ENCODE measurements at regions not wholly inside any gene's neighbourhood (a gene's known extent, or its start where the extent isn't known, plus 50 kb on each side); places are given as distances from the start of the nearest gene placed in this dataset.

GRCh38 chr22:49373289-49373666, 454.4 kb downstream of the BRD1 start:
- ChIA-PET POLR2A (no interaction called here), CTCF (no interaction called here)
- H3K27me3 Mint-ChIP-seq, result peaks cover 6% of the 10 kb centered on the region
- no peak overlapping the region for H2AFZ ChIP-seq (ENCODE audit: insufficient read depth, low read depth, low read length, poor library complexity, severe bottlenecking)
- H3K4me2 ChIP-seq (replicated peaks; ENCODE audit: low read depth, low read length, poor library complexity, severe bottlenecking), result no peak overlapping the region
- no peaks in the 10 kb centered on the region for H3K4me1 Mint-ChIP-seq
- H3K9ac ChIP-seq (ENCODE audit: low read length), result no peak overlapping the region
- H3K4me1 ChIP-seq (ENCODE audit: control insufficient read depth in 2 of 2, insufficient read depth in 2 of 2, low read length in 2 of 2), result no peaks in the 10 kb centered on the region
- no peaks in the 10 kb centered on the region for H3K36me3 ChIP-seq (replicated peaks in 1 of 2; ENCODE audit: control extremely low read depth in 1 of 2, control insufficient read depth in 1 of 2, extremely low read depth in 1 of 2, insufficient read depth in 2 of 2, low read length in 1 of 2)
- TF ChIP-seq EZH2 (IDR thresholded peaks at IDR 0.05; ENCODE audit: borderline replicate concordance, insufficient read depth, low read depth, low read length, poor library complexity, severe bottlenecking), result no peak
- TF ChIP-seq, protein P1, sequence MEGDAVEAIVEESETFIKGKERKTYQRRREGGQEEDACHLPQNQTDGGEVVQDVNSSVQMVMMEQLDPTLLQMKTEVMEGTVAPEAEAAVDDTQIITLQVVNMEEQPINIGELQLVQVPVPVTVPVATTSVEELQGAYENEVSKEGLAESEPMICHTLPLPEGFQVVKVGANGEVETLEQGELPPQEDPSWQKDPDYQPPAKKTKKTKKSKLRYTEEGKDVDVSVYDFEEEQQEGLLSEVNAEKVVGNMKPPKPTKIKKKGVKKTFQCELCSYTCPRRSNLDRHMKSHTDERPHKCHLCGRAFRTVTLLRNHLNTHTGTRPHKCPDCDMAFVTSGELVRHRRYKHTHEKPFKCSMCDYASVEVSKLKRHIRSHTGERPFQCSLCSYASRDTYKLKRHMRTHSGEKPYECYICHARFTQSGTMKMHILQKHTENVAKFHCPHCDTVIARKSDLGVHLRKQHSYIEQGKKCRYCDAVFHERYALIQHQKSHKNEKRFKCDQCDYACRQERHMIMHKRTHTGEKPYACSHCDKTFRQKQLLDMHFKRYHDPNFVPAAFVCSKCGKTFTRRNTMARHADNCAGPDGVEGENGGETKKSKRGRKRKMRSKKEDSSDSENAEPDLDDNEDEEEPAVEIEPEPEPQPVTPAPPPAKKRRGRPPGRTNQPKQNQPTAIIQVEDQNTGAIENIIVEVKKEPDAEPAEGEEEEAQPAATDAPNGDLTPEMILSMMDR (IDR thresholded peaks at IDR 0.05), result no peak
- peaks cover 0 to 19% (median 0%) of the 10 kb centered on the region in 3 donors for H3K9me3 ChIP-seq (ENCODE audit: control extremely low read depth in 1 of 3, control insufficient read depth in 2 of 3, insufficient read depth in 1 of 3, low read length in 2 of 3)
- H3K27ac ChIP-seq (ENCODE audit: low read length in 2 of 2), result no peak overlapping the region
- no peak for ATAC-seq (ENCODE audit: low read depth)
- intact Hi-C loops (cut with micrococcal nuclease), result no loop called here
- H3K27me3 ChIP-seq (replicated peaks in 1 of 4; ENCODE audit: control extremely low read depth in 1 of 4, control insufficient read depth in 3 of 4, insufficient read depth in 4 of 4, low read length in 3 of 4), result no peaks in the 10 kb centered on the region
- H4K20me1 ChIP-seq (ENCODE audit: control insufficient read depth, insufficient read depth, low read length, poor library complexity, severe bottlenecking), result no peaks in the 10 kb centered on the region
- no peak for DNase-seq
- no peak overlapping the region for H3K4me3 Mint-ChIP-seq
- 81% methylated on average over 6 of the region's 6 CpGs for WGBS (ENCODE audit: insufficient coverage)
- no peaks in the 10 kb centered on the region for H3K79me2 ChIP-seq (ENCODE audit: control insufficient read depth, insufficient read depth, low read length)
- no peaks in the 10 kb centered on the region for H3K9me3 Mint-ChIP-seq (ENCODE audit: insufficient read depth)
- H3K4me3 ChIP-seq (ENCODE audit: control extremely low read depth in 1 of 5, extremely low read depth in 1 of 5, insufficient read depth in 1 of 5, low read depth in 2 of 5, low read length in 4 of 5), result no peak overlapping the region
- H3K27ac Mint-ChIP-seq, result no peak overlapping the region

DNA sequence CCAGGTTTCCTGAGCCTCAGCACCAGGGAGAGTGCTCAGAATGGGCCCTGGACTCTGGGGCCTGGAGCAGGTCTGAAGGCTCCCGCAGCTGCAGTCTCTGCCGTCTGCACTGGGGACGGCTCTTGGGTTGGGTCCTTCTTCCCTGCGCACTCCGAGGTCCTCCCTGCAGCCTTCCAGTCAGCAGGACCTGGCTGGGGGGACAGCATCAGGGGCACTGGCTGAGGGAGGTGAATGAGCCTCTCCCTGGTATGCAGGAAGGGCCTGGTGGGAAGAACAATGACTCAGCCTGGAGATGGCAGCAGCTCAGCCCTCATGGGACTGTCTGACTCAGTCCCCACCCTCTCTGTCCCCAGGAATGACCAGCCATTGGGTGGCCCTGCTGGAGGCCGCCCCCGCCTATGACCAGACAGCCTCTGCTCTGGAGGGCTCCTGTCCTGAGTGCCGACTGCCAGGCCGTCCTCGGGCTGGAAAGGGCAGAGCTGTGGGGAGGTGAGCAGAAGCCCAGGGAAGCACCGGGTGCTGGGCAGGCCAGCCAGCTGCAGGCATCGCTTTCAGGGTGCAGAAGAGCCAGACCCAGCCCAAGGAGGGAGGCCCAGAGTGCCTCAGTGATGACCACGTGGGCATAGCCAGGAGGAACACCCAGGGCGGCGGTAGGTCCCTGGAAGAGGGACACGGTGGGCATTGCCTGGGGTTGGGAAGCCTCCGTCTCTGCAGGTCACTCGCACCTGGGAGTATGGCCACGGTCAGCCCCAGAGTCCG, 455.0 kb downstream of the BRD1 start:
- intact Hi-C loops (cut with micrococcal nuclease), result no loop called here
- Mint-ChIP-seq H3K9me3 (ENCODE audit: insufficient read depth) (no peaks in the 10 kb centered on the region), H3K4me3 (no peak overlapping the region), H3K27me3 (peaks cover 5% of the 10 kb centered on the region), H3K4me1 (no peaks in the 10 kb centered on the region), H3K27ac (no peak overlapping the region)
- H3K79me2 ChIP-seq (ENCODE audit: control insufficient read depth, insufficient read depth, low read length), result no peaks in the 10 kb centered on the region
- H3K27me3 ChIP-seq (replicated peaks in 1 of 4; ENCODE audit: control extremely low read depth in 1 of 4, control insufficient read depth in 3 of 4, insufficient read depth in 4 of 4, low read length in 3 of 4), result no peaks in the 10 kb centered on the region
- ChIA-PET CTCF (no interaction called here), POLR2A (no interaction called here)
- H2AFZ ChIP-seq (ENCODE audit: insufficient read depth, low read depth, low read length, poor library complexity, severe bottlenecking), result no peak overlapping the region
- 66% methylated on average over 17 of the region's 20 CpGs for WGBS (ENCODE audit: insufficient coverage)
- no peak overlapping the region for H3K9ac ChIP-seq (ENCODE audit: low read length)
- H3K4me3 ChIP-seq (ENCODE audit: control extremely low read depth in 1 of 5, extremely low read depth in 1 of 5, insufficient read depth in 1 of 5, low read depth in 2 of 5, low read length in 4 of 5), result no peak overlapping the region
- no peak for TF ChIP-seq EZH2 (IDR thresholded peaks at IDR 0.05; ENCODE audit: borderline replicate concordance, insufficient read depth, low read depth, low read length, poor library complexity, severe bottlenecking)
- TF ChIP-seq, protein P1 (IDR thresholded peaks at IDR 0.05), result no peak
- H3K4me1 ChIP-seq (ENCODE audit: control insufficient read depth in 2 of 2, insufficient read depth in 2 of 2, low read length in 2 of 2), result no peaks in the 10 kb centered on the region
- no peak overlapping the region for H3K27ac ChIP-seq (ENCODE audit: low read length in 2 of 2)
- ATAC-seq (ENCODE audit: low read depth), result no peak
- H4K20me1 ChIP-seq (ENCODE audit: control insufficient read depth, insufficient read depth, low read length, poor library complexity, severe bottlenecking), result no peaks in the 10 kb centered on the region
- DNase-seq, result no peak
- H3K9me3 ChIP-seq (ENCODE audit: control extremely low read depth in 1 of 3, control insufficient read depth in 2 of 3, insufficient read depth in 1 of 3, low read length in 2 of 3), result peaks cover 0 to 17% (median 0%) of the 10 kb centered on the region in 3 donors
- no peak overlapping the region for H3K4me2 ChIP-seq (replicated peaks; ENCODE audit: low read depth, low read length, poor library complexity, severe bottlenecking)
- H3K36me3 ChIP-seq (replicated peaks in 1 of 2; ENCODE audit: control extremely low read depth in 1 of 2, control insufficient read depth in 1 of 2, extremely low read depth in 1 of 2, insufficient read depth in 2 of 2, low read length in 1 of 2), result no peaks in the 10 kb centered on the region
